ENCODE measurements at regions not wholly inside any gene's neighbourhood (a gene's known extent, or its start where the extent isn't known, plus 50 kb on each side); places are given as distances from the start of the nearest gene placed in this dataset.

DNA sequence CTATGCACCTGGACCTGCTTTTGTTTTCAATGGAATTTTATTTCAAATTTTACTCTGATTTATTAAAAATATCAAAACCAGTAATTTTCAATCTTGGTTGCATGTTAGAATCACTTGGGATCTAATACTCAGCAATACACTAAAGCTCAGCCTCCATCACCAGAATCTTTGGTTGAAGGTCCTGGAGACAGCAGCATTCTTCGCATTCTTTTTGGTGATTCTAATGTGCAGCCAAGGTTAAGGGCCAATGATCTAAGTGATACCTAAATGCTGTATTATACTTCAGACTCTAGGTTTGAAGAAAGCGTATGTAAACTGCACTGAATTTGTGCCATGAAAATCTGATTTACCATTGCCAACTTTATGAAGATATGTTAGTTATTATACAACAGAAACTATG is 493.1 kb downstream of the XIRP2 start:
- TF ChIP-seq HDAC2 (IDR thresholded peaks at IDR 0.05; ENCODE audit: borderline replicate concordance in 1 of 2, low read depth in 2 of 2, low read length in 2 of 2) (no peak), SIX5 (IDR thresholded peaks at IDR 0.05; ENCODE audit: low read depth, low read length) (no peak), GABPA (IDR thresholded peaks at IDR 0.05; ENCODE audit: borderline replicate concordance, insufficient read depth, low read length) (no peak), POLR2A (IDR thresholded peaks at IDR 0.05; ENCODE audit: control extremely low read depth in 1 of 2, low read depth in 2 of 2, low read length in 2 of 2) (no peak), NRF1 (IDR thresholded peaks at IDR 0.05; ENCODE audit: low read depth, low read length) (no peak), CHD2 (IDR thresholded peaks at IDR 0.05; ENCODE audit: low read length) (no peak), JUND (IDR thresholded peaks at IDR 0.05; ENCODE audit: low read length) (no peak), ZNF274 (IDR thresholded peaks at IDR 0.05; ENCODE audit: borderline replicate concordance, extremely low read depth, low read length) (no peak), RXRA (IDR thresholded peaks at IDR 0.05; ENCODE audit: insufficient read depth, low read depth, low read length) (no peak), TCF12 (IDR thresholded peaks at IDR 0.05; ENCODE audit: low read depth, low read length) (no peak), PHF8 (conservative IDR thresholded peaks at IDR 0.05; ENCODE audit: low read depth, low read length) (no peak), JUN (IDR thresholded peaks at IDR 0.05; ENCODE audit: low read depth, low read length) (no peak)
- TF ChIP-seq, protein P1, sequence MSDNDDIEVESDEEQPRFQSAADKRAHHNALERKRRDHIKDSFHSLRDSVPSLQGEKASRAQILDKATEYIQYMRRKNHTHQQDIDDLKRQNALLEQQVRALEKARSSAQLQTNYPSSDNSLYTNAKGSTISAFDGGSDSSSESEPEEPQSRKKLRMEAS (IDR thresholded peaks at IDR 0.05) = no peak
- TF ChIP-seq, protein P2, sequence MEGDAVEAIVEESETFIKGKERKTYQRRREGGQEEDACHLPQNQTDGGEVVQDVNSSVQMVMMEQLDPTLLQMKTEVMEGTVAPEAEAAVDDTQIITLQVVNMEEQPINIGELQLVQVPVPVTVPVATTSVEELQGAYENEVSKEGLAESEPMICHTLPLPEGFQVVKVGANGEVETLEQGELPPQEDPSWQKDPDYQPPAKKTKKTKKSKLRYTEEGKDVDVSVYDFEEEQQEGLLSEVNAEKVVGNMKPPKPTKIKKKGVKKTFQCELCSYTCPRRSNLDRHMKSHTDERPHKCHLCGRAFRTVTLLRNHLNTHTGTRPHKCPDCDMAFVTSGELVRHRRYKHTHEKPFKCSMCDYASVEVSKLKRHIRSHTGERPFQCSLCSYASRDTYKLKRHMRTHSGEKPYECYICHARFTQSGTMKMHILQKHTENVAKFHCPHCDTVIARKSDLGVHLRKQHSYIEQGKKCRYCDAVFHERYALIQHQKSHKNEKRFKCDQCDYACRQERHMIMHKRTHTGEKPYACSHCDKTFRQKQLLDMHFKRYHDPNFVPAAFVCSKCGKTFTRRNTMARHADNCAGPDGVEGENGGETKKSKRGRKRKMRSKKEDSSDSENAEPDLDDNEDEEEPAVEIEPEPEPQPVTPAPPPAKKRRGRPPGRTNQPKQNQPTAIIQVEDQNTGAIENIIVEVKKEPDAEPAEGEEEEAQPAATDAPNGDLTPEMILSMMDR (IDR thresholded peaks at IDR 0.05; ENCODE audit: control extremely low read depth in 1 of 3, insufficient read depth in 1 of 3, low read depth in 1 of 3, low read length in 3 of 3) = no peak
